Effector CD4-positive, alpha-beta T cell (primary cell): ENCODE measurements at regions not wholly inside any gene's neighbourhood (a gene's known extent, or its start where the extent isn't known, plus 50 kb on each side); places are given as distances from the start of the nearest gene placed in this dataset.
"Not testable (repeated sequence)": the region's sequence is repeated elsewhere in the genome, so short reads cannot be mapped to it uniquely, and the experiment has no call there.

Experiments used
- DNase-seq: peaks from one replicate; pipeline ENCODE4 v3.0.0-alpha.2; 2020

GRCh38 chr3:124617177-124617576 lies 113.1 kb upstream of the UMPS start:
- no peak for DNase-seq

- DNase-seq: no peak
Measured at GRCh38 chr3:124619887-124620599, 110.2 kb upstream of the UMPS start.

GRCh38 chr3:124620600-124621063 lies 109.6 kb upstream of the UMPS start:
- DNase-seq: no peak

DNA sequence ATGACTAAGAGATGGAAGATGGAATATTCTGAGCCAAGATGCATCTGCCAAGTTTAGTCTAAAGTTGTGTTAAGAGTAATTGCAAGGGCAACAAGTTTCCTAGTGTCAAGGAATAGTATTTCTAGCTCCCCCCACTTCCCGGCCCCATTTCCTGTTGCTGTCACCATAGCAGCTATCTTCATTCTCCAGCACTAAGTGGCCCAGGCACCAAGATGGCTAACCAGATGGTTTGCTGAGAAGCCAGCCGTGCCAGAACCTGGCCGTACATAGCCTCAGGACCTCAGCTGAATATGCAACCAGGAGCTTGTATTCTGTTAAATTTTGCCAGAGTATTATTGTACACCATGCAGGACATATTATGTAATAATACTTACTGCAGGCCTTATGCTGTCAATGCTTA lies 108.8 kb upstream of the UMPS start:
- no peak for DNase-seq

DNA sequence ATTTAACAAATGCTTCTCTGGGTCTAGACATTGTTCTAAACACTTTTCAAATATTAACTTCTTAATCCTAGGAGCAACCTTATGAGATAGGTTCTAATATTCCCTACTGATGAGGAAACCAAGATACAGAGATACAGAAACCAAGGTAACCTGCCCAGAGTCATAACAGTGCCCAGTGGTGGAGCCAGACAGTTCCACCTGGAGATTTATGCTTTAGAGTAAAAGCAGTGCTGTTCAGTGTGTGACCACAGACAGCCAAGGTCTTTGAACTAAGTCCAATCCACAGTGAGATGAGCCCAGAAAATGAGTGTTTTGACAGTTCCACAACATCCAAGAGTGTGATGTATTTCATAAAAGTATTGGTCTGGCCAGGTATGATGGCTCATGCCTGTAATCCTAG lies 105.2 kb upstream of the UMPS start:
- DNase-seq: no peak

DNA sequence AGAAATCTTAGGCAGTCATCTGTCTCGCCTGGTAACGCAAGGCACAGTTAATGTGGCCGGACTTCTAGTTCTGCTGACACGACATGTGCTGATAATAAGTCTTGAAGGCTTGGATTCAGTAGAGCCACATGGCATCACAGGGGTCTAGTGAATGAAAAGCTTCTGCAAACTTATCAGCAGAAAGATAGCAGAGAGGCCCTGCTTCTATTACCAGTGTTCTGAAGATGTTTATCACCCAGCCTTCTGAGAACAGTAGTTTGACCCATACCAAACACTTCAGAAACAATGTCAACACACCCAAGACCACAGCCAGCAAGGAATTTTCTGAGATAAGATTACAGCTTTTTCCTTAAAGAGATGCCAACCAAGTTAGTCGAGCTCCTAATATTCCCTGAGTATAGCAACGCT lies 102.7 kb upstream of the UMPS start:
- DNase-seq: no peak

- DNase-seq: no peak
Measured at GRCh38 chr3:124628863-124629262, 101.4 kb upstream of the UMPS start.

DNA sequence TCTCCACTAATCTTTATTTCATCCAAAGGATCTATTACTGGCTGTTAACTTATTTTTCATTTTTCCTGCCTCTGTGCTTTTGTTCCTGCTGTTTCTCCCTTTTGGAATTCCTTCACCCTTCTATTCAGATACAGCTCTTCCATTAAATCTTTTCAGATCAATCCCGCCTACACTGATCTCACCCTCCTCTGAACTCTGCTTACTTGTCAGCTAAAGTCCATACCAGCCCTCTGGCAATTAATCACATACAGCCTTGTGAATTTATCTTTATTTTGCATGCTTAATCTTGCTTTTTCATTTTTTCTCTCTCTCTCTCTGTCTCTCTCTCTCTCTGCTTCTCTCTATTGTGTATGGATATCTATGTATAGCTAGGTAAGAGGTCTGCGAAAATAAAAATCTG lies 100.8 kb upstream of the UMPS start:
- no peak for DNase-seq

GRCh38 chr3:124630960-124631359 lies 99.3 kb upstream of the UMPS start:
- no peak for DNase-seq

DNA sequence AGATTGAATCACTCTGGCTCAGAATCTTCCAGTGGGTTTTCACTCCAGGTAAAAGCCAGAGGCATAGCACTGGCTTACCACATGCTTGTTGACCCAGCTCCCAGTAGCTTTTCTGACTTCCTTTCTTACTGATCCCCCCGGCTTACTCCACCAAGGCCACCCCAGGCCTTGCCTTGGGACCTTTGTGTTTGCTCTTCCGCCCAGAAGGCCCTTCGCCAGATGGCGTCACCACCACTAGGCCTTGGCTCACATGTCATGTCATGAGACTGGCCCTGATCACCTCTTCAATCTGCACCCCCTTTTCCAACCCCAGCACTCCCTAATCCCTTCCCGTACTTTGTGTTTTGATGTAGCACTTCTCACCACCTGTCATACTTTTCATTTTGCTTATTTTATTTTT lies 98.5 kb upstream of the UMPS start:
- DNase-seq: no peak

- DNase-seq: no peak
Measured at GRCh38 chr3:124632566-124633140, 97.6 kb upstream of the UMPS start.

- no peak for DNase-seq
Measured at GRCh38 chr3:124633524-124633923, 96.7 kb upstream of the UMPS start.

- no peak for DNase-seq
Measured at GRCh38 chr3:124634210-124635168, 95.8 kb upstream of the UMPS start.

DNA sequence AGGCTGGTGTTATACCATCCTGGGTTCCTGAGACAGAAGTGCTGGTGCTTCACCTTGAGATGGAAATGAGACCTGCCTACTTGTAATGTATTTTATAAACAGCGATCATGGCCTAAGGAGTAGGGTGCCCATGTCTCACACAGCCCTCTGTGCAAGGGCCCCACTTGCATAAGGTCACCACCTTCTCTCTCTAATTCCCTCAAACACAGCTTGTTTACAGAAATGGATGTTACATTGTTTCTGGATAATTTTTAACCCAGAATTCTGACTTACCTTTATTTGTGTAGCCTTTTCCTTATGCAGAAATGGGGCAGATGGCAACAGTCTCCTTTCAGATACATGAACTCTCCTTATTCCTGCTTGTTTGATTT lies 95.1 kb upstream of the UMPS start:
- DNase-seq: no peak

GRCh38 chr3:124636101-124636862 lies 94.0 kb upstream of the UMPS start:
- no peak for DNase-seq

DNA sequence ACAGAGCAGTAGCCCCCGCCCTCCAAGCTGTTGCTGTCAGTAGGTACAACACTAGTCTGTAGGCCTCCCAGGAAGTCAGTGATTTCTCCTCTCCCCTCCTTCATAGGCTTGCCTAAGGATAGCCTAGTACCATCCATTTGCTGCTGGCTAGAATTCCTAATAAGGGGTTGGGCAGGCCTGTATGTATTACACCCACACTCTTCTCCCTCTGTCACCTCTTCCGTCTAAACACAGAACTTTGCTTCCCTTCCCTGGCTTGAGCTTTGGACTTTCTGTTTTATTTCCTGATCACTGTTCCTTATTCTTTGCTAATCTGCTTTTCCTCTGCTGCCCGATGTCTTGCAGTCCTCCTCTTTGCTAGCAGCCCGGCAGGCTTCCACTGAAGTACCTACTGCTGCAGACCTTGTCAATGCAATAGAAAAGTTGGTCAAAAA lies 93.4 kb upstream of the UMPS start:
- DNase-seq: no peak

GRCh38 chr3:124639406-124640237 lies 90.6 kb upstream of the UMPS start:
- no peak for DNase-seq

GRCh38 chr3:124640635-124641306 lies 89.5 kb upstream of the UMPS start:
- no peak for DNase-seq

GRCh38 chr3:124643453-124643852 lies 86.8 kb upstream of the UMPS start:
- DNase-seq: no peak

DNA sequence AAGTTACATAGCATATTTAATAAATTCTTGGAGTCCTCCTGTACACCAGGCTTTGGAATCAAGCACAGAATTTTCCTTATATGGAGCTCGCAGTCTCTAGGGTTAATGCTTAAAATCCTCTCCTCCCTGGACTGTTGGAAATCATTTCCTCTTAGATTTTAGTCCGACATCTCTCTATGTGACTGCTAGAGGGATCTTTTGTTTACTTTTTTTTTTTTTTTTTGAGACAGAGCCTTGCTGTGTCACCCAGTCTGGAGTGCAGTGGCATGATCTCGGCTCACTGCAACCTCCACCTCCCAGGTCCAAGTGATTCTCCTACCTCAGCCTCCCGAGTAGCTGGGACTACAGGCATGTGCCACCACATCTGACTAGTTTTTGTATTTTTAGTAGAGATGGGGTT lies 84.1 kb upstream of the UMPS start:
- DNase-seq: not testable (repeated sequence)

DNA sequence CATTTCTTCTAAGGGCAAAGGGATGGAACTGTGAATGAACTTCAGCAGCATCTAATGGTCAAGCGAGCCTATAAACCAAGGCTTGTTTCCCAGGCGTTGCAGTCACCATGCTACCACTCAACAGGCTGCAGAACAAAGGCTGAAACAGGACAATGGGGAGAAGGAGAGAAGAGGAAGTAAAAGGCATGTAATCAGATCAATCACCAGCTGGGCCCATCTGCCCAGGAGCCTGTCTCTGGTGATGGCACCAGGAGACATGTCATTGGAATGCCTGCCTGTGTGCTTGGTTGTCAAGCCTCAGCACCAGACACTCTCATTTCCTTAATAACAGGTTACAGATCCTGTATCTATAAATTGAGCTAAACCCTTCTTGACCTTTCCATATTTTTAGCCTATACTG lies 81.7 kb upstream of the UMPS start:
- no peak for DNase-seq
